Glutamatergic neuron (in vitro differentiated cells): ENCODE measurements at regions not wholly inside any gene's neighbourhood (a gene's known extent, or its start where the extent isn't known, plus 50 kb on each side); places are given as distances from the start of the nearest gene placed in this dataset.

ENCODE experiments used
- DNase-seq: peaks from one replicate; pipeline ENCODE4 v3.0.0; 2022
- H3K27ac Mint-ChIP-seq: one replicate; pipeline ENCODE4 v1.8.0; 2020; ENCODE audit warnings: mild to moderate bottlenecking, mixed read lengths, inconsistent platforms; ENCODE audit not compliant: unreplicated experiment
- H3K27me3 Mint-ChIP-seq: one replicate; pipeline ENCODE4 v1.8.0; 2020; ENCODE audit warnings: mild to moderate bottlenecking, moderate library complexity, mixed read lengths, inconsistent platforms; ENCODE audit not compliant: unreplicated experiment
- H3K36me3 Mint-ChIP-seq: one replicate; pipeline ENCODE4 v1.8.0; 2020; ENCODE audit warnings: mild to moderate bottlenecking, mixed read lengths, inconsistent platforms; ENCODE audit not compliant: unreplicated experiment
- H3K4me1 Mint-ChIP-seq: one replicate; pipeline ENCODE4 v1.8.0; 2020; ENCODE audit warnings: mild to moderate bottlenecking, low read depth, mixed read lengths, inconsistent platforms; ENCODE audit not compliant: unreplicated experiment
- H3K4me3 Mint-ChIP-seq: one replicate; pipeline ENCODE4 v1.8.0; 2020; ENCODE audit warnings: mild to moderate bottlenecking, mixed read lengths, inconsistent platforms; ENCODE audit not compliant: unreplicated experiment
- H3K9me3 Mint-ChIP-seq: one replicate; pipeline ENCODE4 v1.8.0; 2020; ENCODE audit warnings: mild to moderate bottlenecking, moderate library complexity, mixed read lengths, inconsistent platforms; ENCODE audit not compliant: unreplicated experiment
- CTCF ChIP-seq: fragments of 200-600 bp; sonication (generic); IDR thresholded peaks from one replicate; pipeline ENCODE4 v1.5.0; 2021; ENCODE audit not compliant: partially characterized antibody, unreplicated experiment

GRCh38 chr4:180949424-180950213, 1293.6 kb upstream of the TENM3 start:
- H3K27me3 Mint-ChIP-seq: no peaks in the 10 kb centered on the region
- H3K36me3 Mint-ChIP-seq: no peaks in the 10 kb centered on the region
- no peak overlapping the region for H3K4me3 Mint-ChIP-seq
- no peaks in the 10 kb centered on the region for H3K9me3 Mint-ChIP-seq
- H3K27ac Mint-ChIP-seq: no peak overlapping the region
- DNase-seq: no peak
- H3K4me1 Mint-ChIP-seq: no peaks in the 10 kb centered on the region
- TF ChIP-seq CTCF: no peak

- no peak overlapping the region for H3K4me3 Mint-ChIP-seq
- H3K27me3 Mint-ChIP-seq: no peaks in the 10 kb centered on the region
- no peaks in the 10 kb centered on the region for H3K4me1 Mint-ChIP-seq
- H3K27ac Mint-ChIP-seq: no peak overlapping the region
- H3K9me3 Mint-ChIP-seq: no peaks in the 10 kb centered on the region
- no peak for DNase-seq
- TF ChIP-seq CTCF: no peak
- no peaks in the 10 kb centered on the region for H3K36me3 Mint-ChIP-seq
These were observed 1292.8 kb upstream of the TENM3 start for GRCh38 chr4:180950377-180950776.

GRCh38 chr4:180951312-180951711, 1291.9 kb upstream of the TENM3 start:
- Mint-ChIP-seq H3K27ac (no peak overlapping the region), H3K36me3 (no peaks in the 10 kb centered on the region), H3K9me3 (no peaks in the 10 kb centered on the region), H3K4me3 (no peak overlapping the region), H3K27me3 (no peaks in the 10 kb centered on the region), H3K4me1 (no peaks in the 10 kb centered on the region)
- no peak for TF ChIP-seq CTCF
- DNase-seq: no peak

- TF ChIP-seq CTCF: no peak
- Mint-ChIP-seq H3K4me1 (no peaks in the 10 kb centered on the region), H3K27me3 (no peaks in the 10 kb centered on the region), H3K27ac (no peak overlapping the region), H3K4me3 (no peak overlapping the region), H3K36me3 (no peaks in the 10 kb centered on the region), H3K9me3 (no peaks in the 10 kb centered on the region)
- no peak for DNase-seq
These were observed 1289.6 kb upstream of the TENM3 start for GRCh38 chr4:180953572-180953971.

GRCh38 chr4:180960743-180961401, 1282.3 kb upstream of the TENM3 start:
- Mint-ChIP-seq H3K27me3 (no peaks in the 10 kb centered on the region), H3K4me1 (no peaks in the 10 kb centered on the region), H3K9me3 (no peaks in the 10 kb centered on the region), H3K27ac (no peak overlapping the region), H3K4me3 (no peak overlapping the region), H3K36me3 (no peaks in the 10 kb centered on the region)
- DNase-seq: no peak
- no peak for TF ChIP-seq CTCF
